ENCODE measurements at regions not wholly inside any gene's neighbourhood (a gene's known extent, or its start where the extent isn't known, plus 50 kb on each side); places are given as distances from the start of the nearest gene placed in this dataset.

- ATAC-seq (ENCODE audit: low read depth) (no peak), DNase-seq (no peak)
- Histone ChIP-seq H3K9me1 (ENCODE audit: insufficient read depth, low read length) (no peaks in the 10 kb centered on the region), H3K36me3 (ENCODE audit: control insufficient read depth, insufficient read depth, low read length) (no peaks in the 10 kb centered on the region), H4K5ac (ENCODE audit: low read depth, low read length) (no peak overlapping the region), H4K91ac (ENCODE audit: insufficient read depth, low read depth, low read length) (no peak overlapping the region), H2AFZ (replicated peaks; ENCODE audit: low read length, poor library complexity) (no peak overlapping the region), H2BK120ac (ENCODE audit: low read depth, low read length) (no peak overlapping the region), H3K4me1 (ENCODE audit: control insufficient read depth, insufficient read depth, low read length) (no peaks in the 10 kb centered on the region), H2BK20ac (ENCODE audit: low read depth, low read length) (no peak overlapping the region), H2AK9ac (replicated peaks; ENCODE audit: low read depth, low read length, poor library complexity) (no peak overlapping the region), H3K9me3 (ENCODE audit: control insufficient read depth, insufficient read depth, low read length) (no peaks in the 10 kb centered on the region), H3K14ac (replicated peaks; ENCODE audit: low read depth, low read length) (no peak overlapping the region), H3K4ac (ENCODE audit: low read depth, low read length) (no peak overlapping the region), H3K4me3 (ENCODE audit: insufficient read depth, low read depth, low read length) (no peak overlapping the region), H2BK15ac (ENCODE audit: low read depth, low read length) (no peak overlapping the region), H3K23ac (ENCODE audit: low read depth, low read length) (no peak overlapping the region), H4K8ac (ENCODE audit: low read depth in 2 of 2, low read length in 2 of 2) (no peak overlapping the region), H3K4me2 (ENCODE audit: low read depth, low read length) (no peak overlapping the region), H3K27me3 (ENCODE audit: control insufficient read depth, insufficient read depth, low read length) (no peaks in the 10 kb centered on the region), H3K9ac (ENCODE audit: low read depth, low read length) (no peak overlapping the region), H3K18ac (ENCODE audit: low read depth, low read length) (no peak overlapping the region), H2AK5ac (ENCODE audit: low read depth, low read length) (no peak overlapping the region), H3K79me1 (ENCODE audit: low read depth in 1 of 2, low read length in 2 of 2) (no peaks in the 10 kb centered on the region), H3K56ac (ENCODE audit: extremely low read depth, insufficient read depth, low read length) (no peak overlapping the region), H3K27ac (ENCODE audit: insufficient read depth, low read length) (no peak overlapping the region), H4K20me1 (ENCODE audit: insufficient read depth, low read length) (no peaks in the 10 kb centered on the region), H2BK5ac (ENCODE audit: low read depth, low read length, poor library complexity, severe bottlenecking) (no peak overlapping the region)
- WGBS, 2 experiments (ENCODE audit: extremely low coverage in 2 of 2, insufficient read length in 1 of 2) = 50% methylated on average over 2 of the region's 3 CpGs; no CpG with 5 or more reads in 1 of the 2 experiments
- no TSS peak for BruUV-seq (replicated peaks)
- in situ Hi-C loops (cut with MboI; ENCODE audit: low sequenced_read_pairs) = no loop called here
- dilution Hi-C loops (cut with HindIII; ENCODE audit: low sequenced_read_pairs, unreplicated experiment) = no loop called here
- POLR2A ChIA-PET (ENCODE audit: unreplicated experiment) = no interaction called here
- intact Hi-C loops (cut with micrococcal nuclease) = no loop called here
- no peak for TF ChIP-seq MAFK (IDR thresholded peaks at IDR 0.05; ENCODE audit: low read depth, low read length)
- TF ChIP-seq SMC3 (IDR thresholded peaks at IDR 0.05; ENCODE audit: low read depth, low read length) = no peak
- no peak for TF ChIP-seq NFE2L2 (IDR thresholded peaks at IDR 0.05; ENCODE audit: low read depth, low read length)
- TF ChIP-seq RAD21 (IDR thresholded peaks at IDR 0.05; ENCODE audit: low read length) = no peak
- TF ChIP-seq CEBPB (IDR thresholded peaks at IDR 0.05; ENCODE audit: low read depth, low read length) = no peak
- TF ChIP-seq FOS (IDR thresholded peaks at IDR 0.05; ENCODE audit: low read depth, low read length) = no peak
- no peak for TF ChIP-seq USF2 (IDR thresholded peaks at IDR 0.05; ENCODE audit: low read depth, low read length)
- CTCF ChIA-PET = no interaction called here
Measured at GRCh38 chr1:177703888-177704446, 265.9 kb downstream of the SEC16B start.
